Ishikawa (cell line): ENCODE measurements at regions not wholly inside any gene's neighbourhood (a gene's known extent, or its start where the extent isn't known, plus 50 kb on each side); places are given as distances from the start of the nearest gene placed in this dataset.

Experiments used
- CEBPB ChIP-seq: IDR thresholded peaks from 2 replicates; pipeline ENCODE4 v1.6.1; 2012
- CREB1 ChIP-seq: IDR thresholded peaks from 2 replicates; pipeline ENCODE4 v1.6.1; 2012; ENCODE audit warnings: low read depth
- EGR1 ChIP-seq: IDR thresholded peaks from 2 replicates; pipeline ENCODE4 v1.6.1; 2012
- EP300 ChIP-seq: IDR thresholded peaks from 2 replicates; pipeline ENCODE4 v1.6.1; 2012; ENCODE audit warnings: borderline replicate concordance
- FOXM1 ChIP-seq: IDR thresholded peaks from 2 replicates; pipeline ENCODE4 v1.6.1; 2012; ENCODE audit warnings: low read depth, borderline replicate concordance
- MAX ChIP-seq: IDR thresholded peaks from 2 replicates; pipeline ENCODE4 v1.6.1; 2012
- NFIC ChIP-seq: IDR thresholded peaks from 2 replicates; pipeline ENCODE4 v1.6.1; 2012
- RAD21 ChIP-seq: IDR thresholded peaks from 2 replicates; pipeline ENCODE4 v1.6.1; 2012; ENCODE audit warnings: low read depth
- REST ChIP-seq: IDR thresholded peaks from 2 replicates; pipeline ENCODE4 v1.6.1; 2012; ENCODE audit warnings: low read depth, mild to moderate bottlenecking
- TAF1 ChIP-seq: IDR thresholded peaks from 2 replicates; pipeline ENCODE4 v1.6.1; 2012; ENCODE audit warnings: low read depth, mild to moderate bottlenecking
- TCF12 ChIP-seq: IDR thresholded peaks from 2 replicates; pipeline ENCODE4 v1.6.1; 2012; ENCODE audit warnings: low read depth
- TEAD4 ChIP-seq: IDR thresholded peaks from 2 replicates; pipeline ENCODE4 v1.6.1; 2012
- USF1 ChIP-seq: IDR thresholded peaks from 2 replicates; pipeline ENCODE4 v1.6.1; 2012
- YY1 ChIP-seq: IDR thresholded peaks from 2 replicates; pipeline ENCODE4 v1.6.1; 2012; ENCODE audit warnings: low read depth
- ZBTB7A ChIP-seq: IDR thresholded peaks from 2 replicates; pipeline ENCODE4 v1.6.1; 2012; ENCODE audit warnings: low read depth

- TF ChIP-seq NFIC (no peak), ZBTB7A (no peak), YY1 (no peak), TEAD4 (no peak), EGR1 (no peak), CREB1 (no peak), MAX (no peak), RAD21 (no peak)
These were observed 183.3 kb upstream of the PDE10A start for GRCh38 chr6:165846123-165846966.

- TF ChIP-seq USF1 (no peak), ZBTB7A (no peak), REST (no peak), MAX (no peak), CEBPB (no peak)
These were observed 182.5 kb upstream of the PDE10A start for GRCh38 chr6:165845493-165845892.

- TF ChIP-seq USF1 (no peak), TAF1 (no peak), CREB1 (no peak), FOXM1 (no peak), YY1 (no peak), EP300 (no peak), REST (no peak), TEAD4 (no peak)
These were observed 181.8 kb upstream of the PDE10A start for GRCh38 chr6:165844801-165845364.

GRCh38 chr6:165844232-165844631 is 181.2 kb upstream of the PDE10A start:
- TF ChIP-seq EP300, result no peak
- no peak for TF ChIP-seq EGR1
- TF ChIP-seq TEAD4, result no peak
- TF ChIP-seq NFIC, result no peak
- TF ChIP-seq REST, result no peak
- TF ChIP-seq TCF12, result no peak
- no peak for TF ChIP-seq USF1
- TF ChIP-seq CREB1, result no peak
- TF ChIP-seq YY1, result no peak
- no peak for TF ChIP-seq TAF1
